Activated B cell treated with CpG ODN at 0.5 μM for 24 hours (primary cell): ENCODE measurements at regions not wholly inside any gene's neighbourhood (a gene's known extent, or its start where the extent isn't known, plus 50 kb on each side); places are given as distances from the start of the nearest gene placed in this dataset.

Experiments used
- ATAC-seq: fragments of 200-7000 bp; cut with Tn5 transposase; one replicate; pipeline ENCODE4 v1.10.0; 2021; ENCODE audit warnings: low read depth, mild to moderate bottlenecking, moderate library complexity
- CTCF ChIA-PET: fragments of 350-600 bp; sonication (Branson Sonifier 250); formaldehyde crosslinking; loops from one replicate; lab custom pipeline; 2021; ENCODE audit warnings: antibody characterized with exemption; lab: Charles Lee
- POLR2A ChIA-PET: fragments of 350-600 bp; sonication (Branson Sonifier 250); formaldehyde crosslinking; loops from one replicate; lab custom pipeline; 2021; ENCODE audit warnings: antibody characterized with exemption; lab: Charles Lee
- DNase-seq: peaks from one replicate; pipeline ENCODE4 v3.0.0; 2022
- H3K27ac Mint-ChIP-seq: one replicate; pipeline ENCODE4 v1.8.0; 2020; ENCODE audit warnings: mixed read lengths
- H3K27me3 Mint-ChIP-seq: one replicate; pipeline ENCODE4 v1.8.0; 2021; ENCODE audit warnings: mixed read lengths
- H3K36me3 Mint-ChIP-seq: one replicate; pipeline ENCODE4 v1.8.0; 2021; ENCODE audit warnings: low read depth, mixed read lengths
- H3K4me1 Mint-ChIP-seq: one replicate; pipeline ENCODE4 v1.8.0; 2021; ENCODE audit warnings: mixed read lengths
- H3K4me3 Mint-ChIP-seq: one replicate; pipeline ENCODE4 v1.8.0; 2020; ENCODE audit warnings: mild to moderate bottlenecking, mixed read lengths
- H3K9me3 Mint-ChIP-seq: one replicate; pipeline ENCODE4 v1.8.0; 2020; ENCODE audit warnings: mixed read lengths
- intact Hi-C: fragments of 100-400 bp; cut with micrococcal nuclease; formaldehyde crosslinking; loops from one replicate; pipeline ENCODE4 v1.15.1; 2024
- TF ChIP-seq, protein P1 (sequence below): fragments of 200-600 bp; IDR thresholded peaks from one replicate; pipeline ENCODE4 v1.8.0; 2022; ENCODE audit warnings: antibody characterized with exemption, mild to moderate bottlenecking

DNA sequence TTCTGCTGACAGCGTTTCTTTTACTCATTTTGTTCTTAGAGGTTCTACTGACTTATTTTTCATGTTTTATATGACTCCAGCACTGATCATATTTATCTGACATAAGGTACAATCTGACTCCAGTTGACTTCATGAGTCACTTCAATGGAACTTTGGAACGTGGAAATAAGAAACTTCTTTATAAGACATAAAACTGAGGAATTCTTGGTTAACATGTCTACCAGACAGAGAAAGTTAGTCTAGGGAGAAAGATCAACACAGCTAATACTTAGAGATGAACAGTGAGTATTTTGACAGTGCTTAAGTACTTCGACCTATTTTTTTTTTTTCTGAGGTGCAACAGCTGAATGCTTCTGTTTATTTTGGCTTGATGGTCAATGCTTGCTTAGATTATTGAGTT, 679.5 kb downstream of the KCNJ2 start:
- POLR2A ChIA-PET = no interaction called here

DNA sequence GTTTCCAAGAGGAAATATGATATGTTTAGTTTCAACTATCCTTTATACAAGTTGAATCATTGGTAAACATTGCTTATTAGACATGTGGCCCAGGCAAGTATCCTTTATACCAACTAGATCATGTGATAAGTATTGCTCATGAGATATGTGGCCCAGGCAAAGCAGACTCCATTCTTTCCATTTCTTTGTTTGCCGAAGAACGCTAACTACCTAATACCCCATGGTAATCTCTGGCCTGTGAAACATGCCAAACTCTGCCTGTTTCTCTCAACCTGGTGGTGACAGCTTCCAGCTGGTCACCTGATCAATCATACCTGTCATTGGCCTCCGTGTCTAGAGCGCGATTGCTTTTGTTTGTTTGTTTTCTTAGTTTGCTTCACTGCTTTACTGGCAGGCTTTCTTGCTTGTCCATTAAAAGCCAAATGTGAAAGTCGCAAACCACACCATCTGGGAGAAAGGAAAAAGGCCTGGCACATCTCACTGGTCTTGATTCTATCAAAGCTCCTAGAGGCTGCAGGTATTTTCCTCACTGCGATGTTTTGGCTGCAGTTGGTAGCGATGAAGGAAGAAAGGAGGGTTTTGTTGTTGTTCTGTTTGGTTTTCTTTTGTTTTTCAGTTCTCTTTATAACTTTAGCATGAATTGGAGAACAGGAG, 686.2 kb downstream of the KCNJ2 start:
- DNase-seq = no peak
- TF ChIP-seq, protein P1, sequence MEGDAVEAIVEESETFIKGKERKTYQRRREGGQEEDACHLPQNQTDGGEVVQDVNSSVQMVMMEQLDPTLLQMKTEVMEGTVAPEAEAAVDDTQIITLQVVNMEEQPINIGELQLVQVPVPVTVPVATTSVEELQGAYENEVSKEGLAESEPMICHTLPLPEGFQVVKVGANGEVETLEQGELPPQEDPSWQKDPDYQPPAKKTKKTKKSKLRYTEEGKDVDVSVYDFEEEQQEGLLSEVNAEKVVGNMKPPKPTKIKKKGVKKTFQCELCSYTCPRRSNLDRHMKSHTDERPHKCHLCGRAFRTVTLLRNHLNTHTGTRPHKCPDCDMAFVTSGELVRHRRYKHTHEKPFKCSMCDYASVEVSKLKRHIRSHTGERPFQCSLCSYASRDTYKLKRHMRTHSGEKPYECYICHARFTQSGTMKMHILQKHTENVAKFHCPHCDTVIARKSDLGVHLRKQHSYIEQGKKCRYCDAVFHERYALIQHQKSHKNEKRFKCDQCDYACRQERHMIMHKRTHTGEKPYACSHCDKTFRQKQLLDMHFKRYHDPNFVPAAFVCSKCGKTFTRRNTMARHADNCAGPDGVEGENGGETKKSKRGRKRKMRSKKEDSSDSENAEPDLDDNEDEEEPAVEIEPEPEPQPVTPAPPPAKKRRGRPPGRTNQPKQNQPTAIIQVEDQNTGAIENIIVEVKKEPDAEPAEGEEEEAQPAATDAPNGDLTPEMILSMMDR = no peak
- Mint-ChIP-seq H3K9me3 (peaks cover 2% of the 10 kb centered on the region), H3K4me1 (no peaks in the 10 kb centered on the region), H3K36me3 (no peaks in the 10 kb centered on the region), H3K27ac (no peak overlapping the region), H3K27me3 (no peaks in the 10 kb centered on the region), H3K4me3 (no peak overlapping the region)
- intact Hi-C loops = no loop called here
- CTCF ChIA-PET = no interaction called here
- POLR2A ChIA-PET = no interaction called here
- no peak for ATAC-seq

More for the DNA sequence above, 679.5 kb downstream of the KCNJ2 start:
- Mint-ChIP-seq H3K27ac (no peak overlapping the region), H3K27me3 (no peaks in the 10 kb centered on the region), H3K4me3 (no peak overlapping the region), H3K36me3 (no peaks in the 10 kb centered on the region), H3K4me1 (no peaks in the 10 kb centered on the region), H3K9me3 (peaks cover 10% of the 10 kb centered on the region)
- TF ChIP-seq, protein P1 = no peak
- CTCF ChIA-PET = no interaction called here
- DNase-seq (no peak), ATAC-seq (no peak)
- intact Hi-C loops = no loop called here

DNA sequence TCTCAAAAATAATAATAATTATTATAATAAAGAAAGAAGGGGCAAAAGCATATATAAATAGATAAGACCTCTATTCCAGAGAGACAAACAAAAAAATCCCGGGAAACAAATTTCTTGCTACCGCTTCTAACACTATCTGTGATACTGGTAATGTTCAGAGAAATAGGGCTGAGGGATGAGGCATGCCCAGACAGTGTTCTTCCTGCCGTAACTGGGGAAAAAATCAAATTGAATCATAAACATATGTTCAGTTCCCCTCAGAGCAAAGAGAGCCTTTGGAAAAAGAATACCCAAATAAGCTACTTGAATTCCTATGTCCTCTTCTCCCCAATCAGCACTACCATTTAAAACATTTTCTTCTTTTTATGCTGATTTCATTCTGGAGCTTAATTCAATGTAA, 688.0 kb downstream of the KCNJ2 start:
- ChIA-PET POLR2A (no interaction called here), CTCF (no interaction called here)
- ATAC-seq (no peak), DNase-seq (no peak)
- H3K4me3 Mint-ChIP-seq = no peak overlapping the region
- TF ChIP-seq, protein P1 = no peak
- no peaks in the 10 kb centered on the region for H3K4me1 Mint-ChIP-seq
- peaks cover 2% of the 10 kb centered on the region for H3K9me3 Mint-ChIP-seq
- H3K27me3 Mint-ChIP-seq = no peaks in the 10 kb centered on the region
- intact Hi-C loops = no loop called here
- no peaks in the 10 kb centered on the region for H3K36me3 Mint-ChIP-seq
- no peak overlapping the region for H3K27ac Mint-ChIP-seq

DNA sequence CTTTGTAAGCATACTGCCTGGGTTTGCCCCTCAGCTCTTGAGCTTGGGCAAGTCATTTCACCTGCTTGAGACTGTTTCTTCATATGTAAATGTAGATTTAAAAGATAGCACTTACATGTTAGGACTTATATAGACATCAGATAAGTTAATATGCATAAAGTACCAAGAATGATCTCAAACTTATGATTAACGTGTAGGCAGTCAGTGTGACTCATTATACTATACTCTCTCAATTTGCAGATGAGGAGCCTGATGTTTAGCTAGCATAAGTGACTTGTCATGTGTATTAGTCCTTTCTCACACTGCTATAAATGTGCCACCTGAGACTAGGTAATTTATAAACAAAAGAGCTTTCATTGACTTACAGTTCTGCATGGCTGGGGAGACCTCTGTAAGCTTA, 690.5 kb downstream of the KCNJ2 start:
- CTCF ChIA-PET = no interaction called here

DNA sequence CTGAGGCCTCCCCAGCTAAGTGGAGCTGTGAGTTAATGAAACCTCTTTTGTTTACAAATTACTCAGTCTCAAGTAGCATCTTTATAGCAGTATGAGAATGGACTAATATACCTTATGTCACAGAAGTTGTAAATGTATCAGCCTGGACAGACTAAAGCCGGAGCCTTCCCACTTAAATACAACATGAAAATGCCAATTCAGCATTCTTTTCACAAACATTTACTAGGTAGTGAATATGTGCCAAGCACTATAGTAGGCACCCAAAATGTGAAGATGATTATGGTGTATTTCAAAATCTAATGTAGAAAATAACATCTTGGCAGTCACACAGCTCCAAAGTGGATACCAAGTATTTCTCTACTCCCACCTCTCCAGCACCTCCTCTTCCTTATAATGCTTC, 693.0 kb downstream of the KCNJ2 start:
- TF ChIP-seq, protein P1 = no peak
- no peak for DNase-seq
- ChIA-PET CTCF (no interaction called here), POLR2A (no interaction called here)
- Mint-ChIP-seq H3K4me1 (no peaks in the 10 kb centered on the region), H3K4me3 (no peak overlapping the region), H3K27ac (no peak overlapping the region), H3K9me3 (peaks cover 4% of the 10 kb centered on the region), H3K27me3 (no peaks in the 10 kb centered on the region), H3K36me3 (no peaks in the 10 kb centered on the region)
- intact Hi-C loops = no loop called here
- ATAC-seq = no peak

More for the DNA sequence above, 690.5 kb downstream of the KCNJ2 start:
- ATAC-seq = no peak
- POLR2A ChIA-PET = no interaction called here
- no peaks in the 10 kb centered on the region for H3K4me1 Mint-ChIP-seq
- no peak overlapping the region for H3K4me3 Mint-ChIP-seq
- no peaks in the 10 kb centered on the region for H3K36me3 Mint-ChIP-seq
- H3K9me3 Mint-ChIP-seq = peaks cover 4% of the 10 kb centered on the region
- intact Hi-C loops = no loop called here
- no peak overlapping the region for H3K27ac Mint-ChIP-seq
- no peaks in the 10 kb centered on the region for H3K27me3 Mint-ChIP-seq
- TF ChIP-seq, protein P1 = no peak
- DNase-seq = no peak
